Right ventricle myocardium inferior (tissue), 1 donor: ENCODE measurements at regions not wholly inside any gene's neighbourhood (a gene's known extent, or its start where the extent isn't known, plus 50 kb on each side); places are given as distances from the start of the nearest gene placed in this dataset.

Experiments
- ATAC-seq: fragments of 200-7000 bp; cut with Tn5 transposase; one replicate; pipeline ENCODE4 v1.9.1; 2020; ENCODE audit warnings: mild to moderate bottlenecking, moderate library complexity
- DNase-seq: peaks from one replicate; pipeline ENCODE4 v3.0.0; 2021; ENCODE audit errors: missing footprints
- intact Hi-C: fragments of 100-400 bp; cut with DNase I; formaldehyde crosslinking; loops from one replicate; pipeline ENCODE4 v1.11.0; 2022
- donor health status: DM: no; HTN: yes; CAD: no; lungs with severe emphysema.

- no peak for DNase-seq
Observed at GRCh38 chr10:128275388-128276177, 149.4 kb upstream of the MKI67 start.

DNA sequence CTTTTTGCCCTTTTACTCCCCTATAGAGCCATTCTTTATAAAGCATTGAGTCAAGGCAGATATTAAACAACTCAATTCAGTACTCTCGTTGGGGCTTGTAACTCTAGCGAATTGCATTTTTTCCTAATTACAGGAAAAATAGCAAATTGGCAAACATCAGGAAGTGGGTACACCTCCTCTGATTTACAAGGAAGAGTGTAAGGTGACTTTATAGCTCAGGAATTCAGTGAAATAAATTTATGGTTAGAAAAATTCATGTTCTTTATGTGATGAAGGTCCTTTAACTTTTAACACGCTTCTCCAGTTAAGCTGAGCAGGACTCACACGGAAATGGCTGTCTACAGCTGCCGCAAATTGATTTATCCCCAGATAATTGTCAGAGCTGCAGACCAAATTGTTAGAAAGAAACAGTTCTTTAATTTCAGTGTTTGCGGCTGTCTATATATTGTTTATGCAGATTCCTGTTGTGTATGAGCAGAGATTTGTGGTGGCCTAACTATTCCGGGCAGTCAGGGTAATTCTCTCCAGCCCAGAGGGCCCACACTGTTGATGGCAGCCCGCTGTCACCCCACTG is 151.1 kb upstream of the MKI67 start:
- no peak for ATAC-seq
- DNase-seq: no peak
- intact Hi-C loops: no loop called here

More at GRCh38 chr10:128275388-128276177, 149.4 kb upstream of the MKI67 start:
- no peak for ATAC-seq
- intact Hi-C loops: no loop called here

GRCh38 chr10:128278362-128278761 is 152.1 kb upstream of the MKI67 start:
- DNase-seq (no peak), ATAC-seq (no peak)
- intact Hi-C loops: no loop called here

DNA sequence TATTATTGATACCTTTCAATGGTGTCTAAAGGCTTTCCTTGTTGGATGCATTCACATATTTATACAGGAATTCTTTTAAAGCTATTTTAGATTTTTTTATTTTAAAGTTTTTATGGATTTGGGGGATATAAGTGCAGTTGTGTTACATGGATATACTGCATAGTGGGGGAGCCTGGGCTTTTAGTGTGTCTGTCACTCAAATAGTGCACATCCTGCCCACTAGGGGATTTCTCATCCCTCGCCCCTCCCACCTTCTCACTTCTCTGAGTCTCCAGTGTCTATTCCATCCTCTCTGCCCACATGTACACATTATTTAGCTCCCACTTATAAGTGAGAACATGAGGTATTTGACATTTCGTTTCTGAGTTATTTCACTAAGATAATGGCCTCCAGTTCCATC is 154.0 kb upstream of the MKI67 start:
- intact Hi-C loops: no loop called here
- no peak for DNase-seq
- no peak for ATAC-seq

DNA sequence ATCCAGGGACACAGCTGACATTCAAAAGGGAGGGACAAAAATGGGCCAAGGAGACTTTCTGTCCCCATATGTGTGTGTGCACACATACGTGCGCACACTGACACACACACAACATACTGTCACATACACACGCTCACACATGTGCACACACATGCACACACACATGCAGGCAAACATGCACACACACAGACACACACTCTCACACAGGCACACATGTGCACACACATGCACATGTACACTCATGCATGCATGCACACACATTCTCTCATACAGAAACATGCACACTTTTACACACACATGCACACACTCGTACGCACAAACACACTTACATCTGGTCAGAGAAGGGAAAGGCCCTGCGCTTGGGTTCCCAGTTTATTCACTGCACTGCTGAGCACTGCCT is 155.1 kb upstream of the MKI67 start:
- ATAC-seq (no peak), DNase-seq (no peak)
- intact Hi-C loops: no loop called here

DNA sequence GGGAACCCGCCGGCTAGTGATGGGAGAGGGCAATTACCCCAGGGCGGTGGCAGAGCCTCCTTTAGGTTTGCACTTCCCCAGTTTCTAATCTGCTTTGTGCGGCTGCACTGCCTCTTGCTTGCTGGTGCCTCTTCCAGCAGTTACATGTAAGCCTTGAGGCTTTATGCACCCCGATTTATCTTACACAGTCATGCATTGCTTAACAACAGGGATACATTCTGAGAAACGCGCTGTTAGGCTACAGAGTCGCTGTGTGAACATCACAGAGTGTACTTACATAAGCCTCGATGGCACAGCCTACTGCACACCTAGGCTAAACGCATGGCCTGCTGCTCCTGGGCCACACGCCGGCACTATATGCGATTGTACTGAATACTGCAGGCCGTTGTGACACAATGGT is 155.6 kb upstream of the MKI67 start:
- no peak for ATAC-seq
- no peak for DNase-seq
- intact Hi-C loops: no loop called here

DNA sequence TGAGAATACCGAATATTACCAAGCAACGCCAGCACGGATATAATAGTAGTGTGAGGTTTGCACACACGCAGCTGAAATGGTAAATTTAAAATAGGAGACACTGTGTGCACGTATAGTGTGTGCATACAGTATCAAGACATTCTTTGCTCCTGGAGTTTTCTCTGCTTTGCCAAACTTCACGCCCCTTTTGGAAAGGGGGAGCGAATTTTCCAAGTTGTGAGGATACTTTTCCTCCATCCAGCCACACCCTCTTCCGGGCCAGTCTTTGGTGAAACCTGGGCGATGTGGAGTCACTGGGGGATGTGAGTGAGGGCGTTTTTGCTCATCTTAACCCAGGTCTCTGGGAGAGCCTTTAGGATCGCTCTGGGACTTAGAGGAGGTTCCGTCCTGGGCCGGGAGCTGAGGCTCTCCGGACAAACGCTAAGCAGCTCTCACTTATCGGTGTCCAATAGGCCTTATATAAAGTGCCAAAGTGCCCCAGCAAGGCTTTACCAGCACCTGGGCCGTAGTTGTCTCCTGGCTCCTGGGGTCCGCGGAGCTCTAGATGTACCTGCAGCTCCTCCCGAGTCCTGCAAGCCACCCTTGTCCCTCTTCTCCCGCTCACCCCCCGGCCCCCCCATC is 160.0 kb upstream of the MKI67 start:
- no peak for DNase-seq
- intact Hi-C loops: no loop called here

GRCh38 chr10:128286762-128287500 is 160.7 kb upstream of the MKI67 start:
- ATAC-seq (no peak), DNase-seq (no peak)
- intact Hi-C loops: no loop called here

More for the DNA sequence above, 160.0 kb upstream of the MKI67 start:
- no peak for ATAC-seq

GRCh38 chr10:128287921-128288320 is 161.7 kb upstream of the MKI67 start:
- DNase-seq (no peak), ATAC-seq (no peak)
- intact Hi-C loops: no loop called here

DNA sequence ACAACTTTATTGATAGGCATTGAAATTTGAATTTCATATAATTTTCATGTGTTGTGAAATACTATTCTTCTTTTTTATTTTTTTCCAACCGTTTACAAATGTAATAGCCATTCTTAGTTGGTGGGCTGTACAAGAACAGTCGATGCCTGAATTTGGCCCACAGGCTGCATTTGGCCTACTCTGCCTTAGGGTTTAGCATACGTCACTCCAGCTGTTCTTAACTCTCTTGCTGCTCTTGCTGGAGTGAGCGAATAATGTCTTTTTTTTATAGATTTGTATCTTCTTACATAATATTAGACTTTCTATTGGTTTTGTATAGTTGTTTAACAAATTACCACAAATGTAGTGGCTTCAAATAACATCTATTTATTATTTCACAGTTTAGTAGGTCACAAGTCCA is 163.4 kb upstream of the MKI67 start:
- intact Hi-C loops: no loop called here
- no peak for ATAC-seq
- no peak for DNase-seq

GRCh38 chr10:128295003-128295402 is 168.8 kb upstream of the MKI67 start:
- ATAC-seq: no peak
- DNase-seq: no peak
- intact Hi-C loops: no loop called here

DNA sequence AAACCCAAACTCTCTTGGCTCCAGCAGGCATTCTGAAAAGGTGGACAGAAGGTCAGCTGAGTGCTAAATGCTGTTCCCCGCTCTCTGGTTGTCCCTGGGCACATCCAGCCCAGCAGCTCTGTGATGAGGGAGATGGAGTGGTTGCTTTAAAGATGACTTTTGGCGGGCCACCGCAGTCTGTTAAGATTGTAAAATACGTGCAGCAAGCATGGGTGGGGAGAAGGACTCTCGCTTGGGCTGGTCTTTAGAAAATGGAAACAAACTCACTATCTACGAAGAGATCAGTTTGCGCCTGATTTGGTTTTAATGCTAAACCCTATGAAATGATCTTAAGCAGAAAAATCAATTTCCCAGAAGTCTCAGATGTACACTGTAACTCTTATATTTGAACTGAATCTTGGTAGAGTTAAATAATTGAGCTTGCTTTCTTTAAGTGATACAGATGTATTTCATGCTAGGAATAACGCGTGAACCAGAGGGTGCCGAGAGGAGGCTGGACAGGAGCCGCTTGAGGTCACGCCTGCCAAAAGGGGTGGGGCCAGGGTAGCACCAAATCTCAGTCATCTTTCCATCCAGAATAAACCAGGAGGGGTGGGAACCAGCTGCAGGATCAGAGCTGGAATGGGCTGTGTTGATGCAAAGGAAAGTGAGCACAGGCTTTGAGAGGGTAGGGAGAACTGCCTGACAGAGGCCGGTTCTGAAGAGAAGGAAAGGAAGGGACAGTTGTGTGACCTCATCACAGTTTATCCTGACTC is 170.2 kb upstream of the MKI67 start:
- intact Hi-C loops: no loop called here
- ATAC-seq (peak; percentile 61), DNase-seq (no peak)

GRCh38 chr10:128297709-128298378 is 171.6 kb upstream of the MKI67 start:
- intact Hi-C loops: no loop called here

DNA sequence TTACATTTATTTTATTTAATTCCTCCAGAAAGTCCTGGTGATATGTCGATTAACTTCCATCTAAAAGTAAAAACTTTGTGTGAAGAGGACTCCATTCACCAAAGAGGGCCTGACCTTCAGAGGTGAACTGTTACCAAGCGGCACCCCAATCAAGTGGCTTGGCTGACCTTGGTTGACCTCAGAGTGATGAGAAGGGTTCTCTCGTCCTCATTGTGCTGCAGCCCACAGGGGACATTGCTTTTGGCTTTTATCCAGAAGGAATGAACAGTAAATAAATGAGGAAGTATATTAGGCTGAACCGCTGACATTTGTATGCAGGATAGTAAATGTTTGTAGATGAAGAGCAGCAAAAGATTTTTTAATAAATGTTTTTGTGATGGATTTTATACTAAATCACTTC is 172.4 kb upstream of the MKI67 start:
- no peak for ATAC-seq
- DNase-seq: no peak
- intact Hi-C loops: no loop called here

More at GRCh38 chr10:128297709-128298378, 171.6 kb upstream of the MKI67 start:
- ATAC-seq (peak; percentile 83), DNase-seq (no peak)

- no peak for ATAC-seq
- no peak for DNase-seq
- intact Hi-C loops: no loop called here
Observed at GRCh38 chr10:128300290-128300824, 174.1 kb upstream of the MKI67 start.

GRCh38 chr10:128301051-128301450 is 174.8 kb upstream of the MKI67 start:
- ATAC-seq (no peak), DNase-seq (no peak)
- intact Hi-C loops: no loop called here

- ATAC-seq (no peak), DNase-seq (no peak)
- intact Hi-C loops: no loop called here
Observed at GRCh38 chr10:128302808-128303207, 176.6 kb upstream of the MKI67 start.

- intact Hi-C loops: no loop called here
- DNase-seq: no peak
- ATAC-seq: no peak
Observed at GRCh38 chr10:128304271-128304670, 178.0 kb upstream of the MKI67 start.
